GM21515 (cell line): ENCODE measurements at regions not wholly inside any gene's neighbourhood (a gene's known extent, or its start where the extent isn't known, plus 50 kb on each side); places are given as distances from the start of the nearest gene placed in this dataset.

ENCODE experiments used
- ATAC-seq: cut with Tn5 transposase; IDR thresholded peaks from one replicate; pipeline ENCODE4 v1.9.1; 2021; ENCODE audit not compliant: unreplicated experiment

GRCh38 chr14:49396801-49397200 is 189.4 kb downstream of the RPS29 start:
- no peak for ATAC-seq

- no peak for ATAC-seq
These were observed 204.4 kb downstream of the RPS29 start for GRCh38 chr14:49381778-49382177.

GRCh38 chr14:49367696-49368095 is 218.5 kb downstream of the RPS29 start:
- no peak for ATAC-seq

GRCh38 chr14:49366416-49366815 is 219.8 kb downstream of the RPS29 start:
- no peak for ATAC-seq

GRCh38 chr14:49364752-49365117 is 221.4 kb downstream of the RPS29 start:
- no peak for ATAC-seq

- no peak for ATAC-seq
These were observed 222.1 kb downstream of the RPS29 start for GRCh38 chr14:49363821-49364751.

- no peak for ATAC-seq
These were observed 223.3 kb downstream of the RPS29 start for GRCh38 chr14:49362916-49363315.

- ATAC-seq, result no peak
These were observed 247.1 kb downstream of the RPS29 start for GRCh38 chr14:49339130-49339529.

- no peak for ATAC-seq
These were observed 266.4 kb downstream of the RPS29 start for GRCh38 chr14:49319810-49320209.

GRCh38 chr14:49315570-49315969 is 270.6 kb downstream of the RPS29 start:
- ATAC-seq, result no peak

GRCh38 chr14:49314737-49315136 is 271.4 kb downstream of the RPS29 start:
- no peak for ATAC-seq

- ATAC-seq, result no peak
These were observed 273.1 kb downstream of the RPS29 start for GRCh38 chr14:49313108-49313507.

GRCh38 chr14:49310298-49310697 is 275.9 kb downstream of the RPS29 start:
- ATAC-seq, result no peak

GRCh38 chr14:49306152-49306751 is 279.9 kb downstream of the RPS29 start:
- ATAC-seq, result no peak

GRCh38 chr14:49303946-49304516 is 282.1 kb downstream of the RPS29 start:
- no peak for ATAC-seq

- no peak for ATAC-seq
These were observed 289.1 kb downstream of the RPS29 start for GRCh38 chr14:49297102-49297501.

- ATAC-seq, result no peak
These were observed 291.5 kb downstream of the RPS29 start for GRCh38 chr14:49294621-49295148.

- no peak for ATAC-seq
These were observed 299.2 kb downstream of the RPS29 start for GRCh38 chr14:49287004-49287403.

- ATAC-seq, result no peak
These were observed 299.8 kb downstream of the RPS29 start for GRCh38 chr14:49286257-49286983.

- ATAC-seq, result no peak
These were observed 305.6 kb downstream of the RPS29 start for GRCh38 chr14:49280566-49280965.

GRCh38 chr14:49250517-49250916 is 335.7 kb downstream of the RPS29 start:
- ATAC-seq, result no peak
